Smooth muscle cell of the brain vasculature (primary cell): ENCODE measurements at regions not wholly inside any gene's neighbourhood (a gene's known extent, or its start where the extent isn't known, plus 50 kb on each side); places are given as distances from the start of the nearest gene placed in this dataset.

Source experiments
- DNase-seq: peaks from one replicate; pipeline ENCODE4 v3.0.0-alpha.2; 2012; ENCODE audit warnings: low read depth, low spot score

DNA sequence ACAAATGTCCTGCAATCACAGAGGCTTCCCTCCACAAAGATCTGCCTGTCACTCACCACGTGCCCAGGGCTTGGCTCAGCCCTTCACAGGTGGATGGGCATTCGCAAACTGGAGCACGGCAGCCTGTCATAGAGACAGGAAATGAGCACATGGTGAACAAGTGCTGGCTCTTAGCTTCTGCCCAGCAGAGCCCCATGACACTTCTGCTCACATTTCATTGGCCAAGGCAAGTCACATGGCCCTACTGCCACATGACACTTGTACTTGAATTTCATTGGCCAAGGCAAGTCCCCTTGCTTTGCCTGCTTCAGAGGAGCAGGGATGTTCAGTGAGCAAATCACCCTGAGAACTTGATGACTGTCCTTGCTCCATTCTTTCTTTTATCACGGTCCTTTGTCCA is 110.8 kb upstream of the PPP2R2D start:
- DNase-seq, result no peak

DNA sequence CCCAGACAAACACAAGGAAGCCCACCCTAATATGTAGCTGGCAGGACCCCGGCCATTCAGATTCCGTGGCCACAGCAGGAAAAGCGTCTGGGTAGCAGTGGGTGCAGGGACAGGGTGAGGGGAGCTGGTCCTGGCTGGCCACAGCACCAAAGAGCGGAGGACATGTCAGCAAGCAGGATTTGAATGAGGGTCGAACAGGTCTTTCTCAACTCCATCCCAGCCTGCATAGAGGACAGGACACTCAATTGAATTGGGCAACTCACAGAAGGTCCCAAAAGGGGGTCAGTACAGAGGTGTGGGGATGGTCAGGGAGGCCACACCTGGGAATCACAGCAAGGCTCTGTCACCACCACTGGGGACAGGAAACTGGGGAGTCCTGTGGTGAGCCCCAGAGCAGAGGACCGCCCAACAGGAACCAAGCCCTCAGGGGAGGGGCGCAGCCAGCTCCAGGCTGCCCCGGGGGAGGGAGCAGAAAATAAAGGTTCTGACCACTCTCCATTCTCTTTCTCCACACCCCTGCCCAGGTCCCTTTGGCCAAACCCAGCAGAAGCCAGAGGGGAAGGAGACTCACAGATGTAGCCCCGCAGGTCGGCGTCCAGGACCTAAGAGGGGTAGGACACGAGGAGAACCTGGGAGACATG is 108.7 kb upstream of the PPP2R2D start:
- DNase-seq, result no peak

DNA sequence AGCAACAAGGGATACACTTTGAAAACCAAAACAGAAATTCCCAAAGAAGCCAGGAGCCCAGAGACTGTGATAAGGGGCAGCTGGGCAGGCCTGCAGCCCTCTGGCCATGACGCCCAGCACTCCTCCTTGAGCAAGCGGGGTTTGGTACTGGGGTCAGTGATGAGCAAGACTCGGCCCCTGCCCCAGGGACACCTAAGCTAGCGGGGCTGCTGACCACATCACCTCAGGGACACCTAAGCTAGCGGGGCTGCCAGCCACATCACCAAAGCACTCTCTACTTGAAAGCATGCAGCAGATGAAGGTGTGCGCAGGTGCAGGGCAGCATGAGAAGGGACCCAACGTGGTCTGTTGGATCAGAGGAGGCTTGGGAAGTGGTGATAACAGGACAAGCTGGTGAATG is 108.0 kb upstream of the PPP2R2D start:
- DNase-seq, result no peak

DNA sequence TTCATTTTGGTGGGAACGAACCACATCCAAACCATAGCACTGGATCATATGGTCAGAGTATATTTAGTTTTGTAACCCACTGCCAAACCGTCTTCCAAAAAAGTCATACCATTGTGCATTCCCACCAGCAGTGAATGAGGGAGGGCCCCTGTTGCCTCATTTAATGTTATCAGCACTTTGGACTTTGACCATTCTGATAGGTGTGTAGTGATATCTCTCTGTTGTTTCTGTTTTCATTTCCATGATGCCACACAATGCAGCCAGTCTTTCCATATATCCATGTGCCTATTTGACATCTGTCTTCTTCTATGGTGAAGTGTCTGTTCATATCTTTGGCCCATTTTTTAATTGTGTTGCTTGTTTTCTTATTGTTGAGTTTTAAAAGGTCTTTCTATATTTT is 105.0 kb upstream of the PPP2R2D start:
- no peak for DNase-seq

DNA sequence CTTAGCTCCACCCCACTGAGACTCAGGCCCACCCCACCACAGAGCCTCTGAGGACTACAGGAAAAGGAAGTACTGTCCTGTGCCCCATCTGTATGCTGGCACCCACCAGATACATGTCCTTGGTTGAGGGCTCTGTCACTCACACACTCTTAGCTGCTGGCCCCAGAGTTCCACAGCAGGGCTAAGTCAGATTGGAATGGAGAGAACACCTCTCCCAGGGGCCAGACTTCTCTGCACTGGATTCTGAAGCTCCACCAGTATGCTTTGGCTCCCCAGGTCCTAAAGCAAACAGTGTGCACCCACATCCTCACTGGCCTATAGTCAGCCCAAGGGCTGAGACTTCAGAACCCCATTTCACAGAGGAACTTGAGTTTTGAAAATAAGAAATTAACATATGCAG is 103.2 kb upstream of the PPP2R2D start:
- DNase-seq, result no peak

DNA sequence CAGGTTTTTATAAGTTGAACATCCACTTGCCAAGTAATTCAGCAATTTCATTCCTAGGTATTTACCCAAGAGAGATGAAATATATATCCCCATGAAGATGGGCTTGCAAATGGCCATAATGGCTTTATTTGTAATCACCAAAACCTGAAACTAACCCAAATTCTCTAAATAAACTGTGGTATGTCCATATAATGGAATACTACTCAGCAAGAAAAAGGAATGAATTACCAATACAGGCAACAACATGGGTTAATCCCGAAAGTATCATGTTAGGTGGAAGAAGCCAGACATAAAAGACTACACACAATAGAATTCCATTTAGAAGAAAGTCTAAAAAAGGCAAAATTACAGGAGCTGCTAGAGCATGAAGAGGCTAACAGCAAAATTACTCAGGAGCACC is 101.4 kb upstream of the PPP2R2D start:
- no peak for DNase-seq

DNA sequence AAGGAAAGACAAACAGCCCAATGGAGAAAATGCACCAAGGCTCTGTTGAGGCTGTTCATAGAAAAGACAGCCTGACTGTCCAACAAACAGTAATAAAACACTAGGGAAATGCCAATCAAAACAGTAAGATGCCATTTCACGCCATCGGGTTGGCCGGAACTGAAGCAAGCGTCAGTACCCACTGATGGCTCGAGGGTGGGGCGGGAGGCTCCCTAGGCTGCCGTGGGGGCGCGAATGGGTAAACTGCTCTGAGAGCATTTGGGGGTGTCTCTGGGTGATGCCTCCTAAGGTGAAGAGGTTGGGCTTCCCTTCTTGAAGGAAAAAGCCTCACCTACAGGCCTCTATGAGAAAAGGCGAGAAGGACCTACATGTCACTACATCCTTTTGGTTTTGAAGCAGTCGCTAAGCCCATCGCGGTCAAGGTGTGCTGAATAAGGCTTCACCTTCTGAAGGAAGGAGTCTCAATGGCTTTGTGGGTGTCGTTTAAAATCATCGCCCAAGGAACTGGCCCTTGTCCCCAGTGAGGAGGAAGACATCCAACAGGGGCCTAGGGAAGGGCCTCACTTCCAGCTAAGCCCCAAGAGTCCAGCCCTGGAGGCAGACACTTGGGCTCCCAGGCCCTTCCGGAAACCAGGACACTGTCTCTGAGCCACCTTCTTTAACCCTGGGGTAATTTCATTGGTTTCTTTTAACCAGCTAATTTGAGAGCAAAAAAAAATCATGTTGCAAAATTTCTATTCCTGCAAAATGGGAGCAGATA is 98.5 kb upstream of the PPP2R2D start:
- DNase-seq, result no peak

DNA sequence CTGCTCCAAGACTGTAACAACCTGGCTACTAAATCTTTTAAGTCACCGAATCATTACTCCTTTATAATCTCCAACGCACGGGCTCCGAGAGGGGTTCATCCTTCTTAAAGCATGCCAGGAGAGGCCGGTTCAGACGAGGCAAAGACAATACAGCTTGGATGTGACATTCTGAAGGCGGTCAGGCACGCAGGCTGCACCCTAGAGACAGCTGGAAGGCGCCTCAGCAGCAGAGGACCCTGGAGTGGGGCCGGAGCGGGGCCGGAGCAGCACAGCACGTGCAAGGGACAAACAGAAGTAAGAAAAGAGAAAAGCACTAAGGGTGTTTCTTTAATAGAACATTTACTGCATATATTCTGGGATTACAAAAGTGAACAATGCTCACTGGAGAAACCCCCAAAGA is 97.8 kb upstream of the PPP2R2D start:
- DNase-seq, result no peak

DNA sequence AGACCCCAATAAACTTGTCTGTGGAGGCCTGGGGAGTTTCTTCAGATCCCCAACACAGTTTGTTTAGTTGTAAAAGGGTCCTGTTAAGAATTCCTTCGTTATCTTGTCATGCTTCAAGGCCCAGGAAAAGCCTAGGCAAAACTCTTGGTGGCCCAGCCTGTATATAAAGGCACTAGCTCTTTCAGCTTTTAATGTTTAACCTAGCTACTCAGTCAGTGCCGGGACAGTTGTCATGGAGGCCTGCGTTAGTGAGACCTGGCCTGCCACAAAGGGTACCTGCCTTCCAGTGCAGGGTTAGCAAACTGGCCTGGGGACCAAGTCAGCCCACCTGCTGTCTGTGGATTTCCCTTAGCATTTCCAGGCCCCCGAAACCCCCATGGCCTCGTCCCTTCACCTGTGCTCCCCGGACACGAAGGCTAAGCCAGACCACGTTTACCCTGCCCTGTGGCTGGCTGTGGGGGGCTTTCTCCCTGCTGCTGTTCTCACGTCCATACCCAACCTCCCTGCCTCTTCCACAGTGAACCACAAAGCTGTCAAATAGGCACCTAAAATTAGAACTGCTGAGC is 96.9 kb upstream of the PPP2R2D start:
- DNase-seq, result no peak

DNA sequence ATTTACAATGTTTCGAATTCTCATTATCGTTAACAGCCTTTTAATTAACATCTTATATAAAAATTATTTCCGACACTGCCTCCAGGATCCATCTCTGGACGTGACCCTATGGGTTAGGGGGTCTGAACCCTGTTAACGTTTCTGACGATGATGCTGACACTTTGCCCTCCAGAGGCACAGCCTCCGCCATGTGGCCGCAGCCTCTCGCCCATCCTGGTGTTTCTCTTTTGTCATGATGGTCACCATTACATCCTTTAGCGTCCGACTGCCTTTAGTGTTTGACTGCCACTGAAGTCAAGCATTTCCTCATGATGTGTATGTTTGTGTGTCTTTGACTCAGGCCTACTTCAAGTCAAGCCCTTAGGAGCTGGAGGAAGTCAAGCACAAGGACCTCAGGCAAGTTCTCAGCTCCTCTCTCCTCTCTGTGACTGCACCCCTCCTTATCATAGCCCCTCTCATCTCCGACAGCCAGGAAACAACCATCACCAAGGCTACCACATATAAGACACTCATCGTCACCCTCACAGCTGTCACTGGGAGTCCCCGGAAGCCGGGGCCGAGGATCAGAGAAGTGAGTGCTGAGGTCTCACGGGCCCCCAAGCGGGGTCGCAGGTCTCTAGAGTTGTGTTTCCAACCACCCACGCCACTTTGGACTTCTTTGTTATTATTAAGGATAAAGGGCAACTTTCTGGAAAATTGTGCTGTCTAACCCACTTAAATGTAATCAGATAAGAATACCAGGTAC is 96.1 kb upstream of the PPP2R2D start:
- no peak for DNase-seq

DNA sequence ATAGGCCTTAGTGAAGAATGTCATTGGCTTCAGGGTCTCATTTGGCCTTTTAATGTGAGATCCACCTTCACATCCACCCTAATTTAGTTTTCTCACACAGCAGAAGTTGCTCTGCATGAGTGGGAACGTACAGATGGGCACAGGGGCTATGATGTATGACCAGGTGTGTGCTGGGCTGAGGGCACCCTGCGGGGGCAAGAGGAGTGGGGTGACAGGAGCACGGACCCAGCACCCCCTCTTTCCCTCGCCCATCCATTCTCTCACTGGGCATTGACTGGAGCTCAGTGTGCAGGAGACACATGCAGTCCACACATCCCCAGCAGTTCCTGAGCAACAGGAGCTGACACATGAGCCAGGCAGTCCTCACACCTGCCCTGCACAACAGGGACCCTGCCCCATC is 95.1 kb upstream of the PPP2R2D start:
- no peak for DNase-seq

DNA sequence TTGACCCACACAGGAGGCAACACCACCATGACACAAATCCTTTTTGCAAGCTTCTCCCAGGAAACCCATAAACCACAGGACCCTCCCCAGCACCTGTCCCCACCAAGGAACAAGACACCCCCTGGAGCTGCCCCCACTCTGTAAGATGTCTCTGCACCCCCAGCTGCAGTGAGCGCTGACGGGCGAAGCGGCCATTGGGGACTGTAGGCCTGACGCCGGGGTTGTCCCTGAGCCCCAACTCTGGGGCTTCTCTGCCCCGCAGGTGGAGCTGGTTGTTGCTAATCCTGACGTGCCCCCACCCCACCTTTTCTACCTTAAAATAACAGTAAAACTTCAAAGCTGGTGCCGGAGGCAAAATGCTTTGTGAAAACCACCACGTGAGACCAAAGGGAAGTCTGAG is 94.7 kb upstream of the PPP2R2D start:
- no peak for DNase-seq

DNA sequence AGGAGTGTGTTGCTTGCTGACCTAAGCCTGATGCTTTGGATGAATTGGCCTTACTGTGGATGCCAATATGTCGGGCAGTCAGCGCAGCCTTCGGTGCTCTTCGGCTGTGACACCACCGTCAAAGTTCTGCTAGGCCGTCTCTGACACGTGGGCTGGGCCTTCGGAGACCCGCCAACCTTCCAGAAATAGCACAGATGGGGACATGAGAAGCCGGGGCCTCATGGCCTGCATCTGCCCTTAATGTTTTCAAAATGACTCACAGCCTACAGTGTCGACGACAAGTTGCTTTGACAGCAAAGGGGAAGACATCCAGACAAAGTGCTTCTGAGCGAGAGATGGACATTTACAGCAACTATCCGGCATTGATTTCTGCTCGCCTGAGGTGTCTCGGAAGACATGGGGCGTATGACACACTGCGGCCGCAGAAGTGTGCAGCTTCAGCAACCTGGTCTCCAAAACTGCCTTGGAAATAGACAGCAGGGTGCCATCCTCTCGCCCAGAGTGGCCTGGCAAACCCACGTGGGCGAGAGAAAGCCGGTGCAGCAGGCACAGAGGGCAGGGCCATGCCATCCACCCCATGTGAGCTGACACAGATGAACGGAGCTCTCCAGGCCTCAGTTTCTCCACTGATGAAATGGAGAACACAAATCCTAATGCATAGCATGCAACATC is 94.0 kb upstream of the PPP2R2D start:
- no peak for DNase-seq

DNA sequence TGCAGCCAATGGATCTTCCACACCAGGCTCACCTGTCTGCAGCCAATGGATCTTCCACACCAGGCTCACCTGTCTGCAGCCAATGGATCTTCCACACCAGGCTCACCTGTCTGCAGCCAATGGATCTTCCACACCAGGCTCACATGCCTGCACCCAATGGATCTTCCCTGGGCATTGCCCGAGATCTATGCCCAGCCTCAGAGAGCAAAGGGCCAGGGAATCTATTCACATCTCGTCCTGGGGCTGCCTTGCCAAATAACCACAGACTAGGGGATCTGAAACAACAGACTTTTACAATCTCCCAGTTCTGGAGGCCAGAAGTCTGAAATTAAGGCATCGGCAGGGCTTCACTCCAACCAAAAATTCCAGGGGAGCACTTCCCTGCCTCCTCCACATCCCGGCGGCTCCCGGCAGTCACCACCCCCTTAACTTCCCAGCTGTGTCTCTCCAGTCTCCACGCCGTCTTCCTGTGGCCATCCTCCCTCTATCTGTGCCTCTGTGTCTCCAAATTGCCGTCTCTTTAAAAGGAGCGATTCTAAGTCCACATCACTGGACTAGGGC is 92.4 kb upstream of the PPP2R2D start:
- DNase-seq, result no peak

DNA sequence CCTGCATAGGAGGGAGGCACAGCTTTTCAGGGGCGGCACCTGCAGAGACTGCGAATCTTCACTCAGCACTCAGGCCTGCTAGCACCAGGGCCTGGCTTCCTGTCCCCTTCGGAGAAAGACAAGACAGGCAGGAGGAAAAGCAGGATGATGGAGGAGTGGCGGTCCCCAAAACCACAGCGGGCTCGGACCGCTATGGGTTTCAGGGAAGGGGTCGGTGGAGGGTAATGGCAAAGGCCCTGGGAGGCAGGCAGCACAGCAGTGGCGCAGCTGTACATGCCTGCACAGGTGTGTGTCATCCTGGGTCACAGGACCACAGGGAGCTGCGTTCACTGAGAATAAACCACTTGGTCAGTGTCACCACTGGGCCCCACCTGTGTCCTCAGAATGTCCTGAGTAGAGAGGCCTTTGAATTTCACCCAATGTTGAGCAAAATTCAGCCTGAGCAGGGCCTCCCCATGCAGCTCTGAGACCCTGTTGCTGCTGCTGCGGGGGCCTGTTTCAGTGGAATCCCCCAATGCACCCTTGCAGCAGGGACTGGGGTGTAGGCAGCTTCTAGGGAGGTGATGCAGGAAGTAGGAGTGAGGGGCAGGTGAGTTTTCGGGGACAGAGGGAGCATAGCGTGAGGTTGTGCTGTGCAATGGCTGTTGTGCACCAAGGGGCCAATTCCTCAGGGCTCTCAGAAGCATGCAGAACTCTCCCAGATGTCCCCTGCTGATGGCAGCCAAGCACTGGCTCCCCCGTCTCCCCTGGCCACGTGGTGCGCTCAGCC is 90.6 kb upstream of the PPP2R2D start:
- DNase-seq, result no peak

DNA sequence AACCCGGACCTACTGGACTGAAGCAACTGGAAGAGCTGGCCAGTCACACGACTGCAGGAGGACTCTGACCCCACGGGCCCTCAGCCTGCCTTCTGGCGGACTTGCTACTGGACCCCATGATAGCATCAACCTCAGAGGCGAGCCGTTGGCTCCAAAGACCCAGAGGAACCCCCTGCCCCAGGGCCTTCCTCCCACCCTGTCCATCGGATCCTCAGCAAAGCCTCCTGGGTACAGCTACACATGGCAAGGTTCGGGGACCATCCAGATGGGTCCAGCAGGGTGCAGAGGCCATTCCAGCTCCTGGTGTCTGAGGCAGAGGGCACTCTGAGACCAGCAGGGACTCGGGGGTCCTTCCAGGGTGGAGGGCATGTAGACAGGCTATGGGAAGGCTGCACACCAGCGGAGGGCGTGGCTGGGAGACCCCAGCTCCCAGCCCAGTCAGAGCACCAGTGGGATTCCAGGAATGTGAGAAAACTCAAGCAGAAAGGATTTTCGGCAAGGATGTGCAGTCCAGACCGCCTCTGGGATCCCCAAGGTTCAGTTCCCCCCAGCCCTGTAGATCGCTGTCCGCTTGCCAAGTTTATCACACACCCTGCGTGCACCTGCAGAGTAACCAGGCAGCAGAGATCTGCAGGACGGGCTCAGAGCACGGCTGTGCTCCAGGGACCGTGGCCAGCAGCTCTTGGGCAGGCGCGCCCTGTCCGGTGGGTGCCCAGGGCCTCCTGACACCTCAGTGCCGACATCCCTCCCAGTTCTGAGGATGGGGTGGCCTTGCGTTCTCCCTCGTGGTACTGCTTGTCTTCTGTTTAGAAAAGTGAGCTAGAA is 89.8 kb upstream of the PPP2R2D start:
- DNase-seq, result no peak

DNA sequence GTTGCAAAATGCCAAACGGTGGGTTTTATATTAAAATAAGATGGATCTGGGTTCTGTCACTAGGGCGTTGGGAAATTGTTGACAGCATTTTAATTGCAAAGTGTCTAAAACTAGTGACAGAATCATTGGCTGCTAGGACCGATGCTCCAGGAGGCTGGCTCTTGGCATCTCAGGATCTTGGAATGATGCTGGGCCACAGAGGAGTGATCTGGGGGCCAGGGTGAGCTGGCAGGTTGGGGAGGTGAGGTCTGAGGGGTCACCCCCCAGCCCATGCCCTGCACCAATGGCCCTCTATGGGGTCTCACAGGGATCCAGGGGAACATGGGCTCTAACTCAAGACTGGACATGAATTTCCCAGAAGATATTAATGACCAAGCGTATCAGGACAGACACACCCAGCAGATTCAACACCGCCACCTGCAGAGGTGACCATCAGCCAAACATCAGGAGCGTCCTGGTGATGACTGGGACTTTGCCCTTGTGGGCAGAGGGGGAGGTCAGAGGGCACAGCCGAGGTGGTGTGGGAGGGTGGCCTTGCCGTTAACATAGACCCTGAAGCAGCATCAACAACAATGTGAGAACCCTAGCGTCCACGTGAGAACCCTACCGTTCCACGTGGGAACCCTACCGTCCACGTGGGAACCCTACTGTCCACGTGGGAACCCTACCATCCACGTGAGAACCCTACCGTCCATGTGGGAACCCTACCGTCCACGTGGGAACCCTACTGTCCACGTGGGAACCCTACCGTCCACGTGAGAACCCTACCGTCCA is 89.0 kb upstream of the PPP2R2D start:
- no peak for DNase-seq

DNA sequence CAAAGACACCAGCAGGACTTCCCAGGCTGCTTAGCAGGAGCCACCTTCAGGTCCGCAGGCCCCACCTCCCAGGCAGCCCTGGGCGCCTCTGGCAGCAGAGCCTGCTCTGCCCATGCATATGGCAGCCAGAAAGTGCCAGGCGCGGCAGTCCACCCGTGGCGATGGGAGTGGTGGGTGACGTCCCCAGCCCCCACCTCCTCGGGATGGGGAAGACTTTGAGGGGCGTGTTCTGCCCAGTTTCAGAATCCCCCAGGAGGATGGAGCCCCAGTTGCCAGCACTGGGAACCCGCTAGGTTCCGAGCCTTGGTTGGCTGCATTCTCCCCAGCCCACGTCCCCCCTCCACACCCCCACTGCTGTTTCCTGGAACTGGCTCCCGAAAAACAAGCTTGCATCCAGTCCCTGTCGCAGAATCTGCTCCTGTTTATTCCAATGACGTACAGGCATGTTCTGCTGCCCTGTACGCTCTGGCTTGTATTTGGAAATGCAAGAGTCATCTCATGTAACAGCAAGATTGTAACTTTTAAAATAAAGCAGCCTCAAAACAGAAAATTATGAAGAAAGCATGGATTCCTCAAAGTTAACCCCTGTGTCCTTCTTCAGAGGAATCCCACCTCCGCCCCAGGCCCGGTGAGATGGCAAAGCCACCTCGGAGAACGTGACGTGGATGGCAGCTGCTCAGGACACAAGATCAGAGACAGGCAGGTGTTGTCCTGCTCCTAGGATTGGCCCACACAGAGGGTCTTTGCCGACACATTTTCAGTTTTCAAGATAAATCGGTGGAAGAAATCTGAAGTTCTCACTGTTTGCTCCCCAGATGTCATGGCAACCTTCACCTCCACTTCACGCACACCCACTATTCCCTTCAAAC is 87.8 kb upstream of the PPP2R2D start:
- no peak for DNase-seq
